Trophoblast cell (in vitro differentiated cells and primary cell): ENCODE measurements at regions not wholly inside any gene's neighbourhood (a gene's known extent, or its start where the extent isn't known, plus 50 kb on each side); places are given as distances from the start of the nearest gene placed in this dataset.
A peak's percentile ranks its signal among the peaks of the same experiment; 100 is the strongest.

ENCODE experiments used
- DNase-seq, 2 donors: peaks; one replicate each; pipeline ENCODE4 v3.0.0-alpha.2; 2016
- H2AFZ ChIP-seq: 2 replicates; pipeline ENCODE4 v1.6.1; 2013; ENCODE audit warnings: low read length, moderate library complexity, mild to moderate bottlenecking; ENCODE audit not compliant: insufficient read depth, poor library complexity
- H2AK5ac ChIP-seq: 2 replicates; pipeline ENCODE4 v1.6.1; 2013; ENCODE audit warnings: mild to moderate bottlenecking, low read length
- H2BK120ac ChIP-seq: 2 replicates; pipeline ENCODE4 v1.6.1; 2013; ENCODE audit warnings: low read length, mild to moderate bottlenecking, moderate library complexity; ENCODE audit not compliant: insufficient read depth, poor library complexity
- H2BK12ac ChIP-seq: 2 replicates; pipeline ENCODE4 v1.6.1; 2013; ENCODE audit warnings: mild to moderate bottlenecking, low read length, moderate library complexity
- H2BK5ac ChIP-seq: 2 replicates; pipeline ENCODE4 v1.6.1; 2013; ENCODE audit warnings: low read length, low read depth, moderate library complexity, mild to moderate bottlenecking; ENCODE audit not compliant: poor library complexity
- H3K14ac ChIP-seq: 2 replicates; pipeline ENCODE4 v1.6.1; 2013; ENCODE audit warnings: mild to moderate bottlenecking, low read length
- H3K18ac ChIP-seq: 2 replicates; pipeline ENCODE4 v1.6.1; 2013; ENCODE audit warnings: mild to moderate bottlenecking, low read length
- H3K23ac ChIP-seq: 2 replicates; pipeline ENCODE4 v1.6.1; 2013; ENCODE audit warnings: low read length
- H3K27ac ChIP-seq: 2 replicates; pipeline ENCODE4 v1.5.1; 2013; ENCODE audit warnings: low read depth, mild to moderate bottlenecking, inconsistent platforms, low read length, moderate library complexity
- H3K27me3 ChIP-seq: 2 replicates; pipeline ENCODE4 v1.6.1; 2013; ENCODE audit warnings: inconsistent platforms, mild to moderate bottlenecking, low read length, moderate library complexity; ENCODE audit not compliant: insufficient read depth
- H3K36me3 ChIP-seq, 2 experiments: 1 replicate in 1 of 2; 2 replicates in 1 of 2; pipeline ENCODE4 v1.6.1; 2013; ENCODE audit warnings: low read length in 2 of 2, mild to moderate bottlenecking in 2 of 2, moderate library complexity in 1 of 2; ENCODE audit not compliant: insufficient read depth in 2 of 2, control insufficient read depth in 1 of 2
- H3K4ac ChIP-seq: 2 replicates; pipeline ENCODE4 v1.6.1; 2013; ENCODE audit warnings: low read depth, mild to moderate bottlenecking, low read length, moderate library complexity
- H3K4me1 ChIP-seq, 2 experiments: 1 replicate in 1 of 2; 2 replicates in 1 of 2; pipeline ENCODE4 v1.6.1; 2013; ENCODE audit warnings: low read length in 2 of 2, mild to moderate bottlenecking in 2 of 2, moderate library complexity in 1 of 2; ENCODE audit not compliant: insufficient read depth in 2 of 2, control insufficient read depth in 1 of 2
- H3K4me2 ChIP-seq: 2 replicates; pipeline ENCODE4 v1.6.1; 2013; ENCODE audit warnings: inconsistent platforms, mild to moderate bottlenecking, low read length, moderate library complexity
- H3K4me3 ChIP-seq: 2 replicates; pipeline ENCODE4 v1.5.1; 2013; ENCODE audit warnings: mild to moderate bottlenecking, low read depth, low read length, inconsistent platforms
- H3K79me1 ChIP-seq: one replicate; pipeline ENCODE4 v1.6.1; 2013; ENCODE audit warnings: low read length
- H3K79me2 ChIP-seq: 2 replicates; pipeline ENCODE4 v1.6.1; 2013; ENCODE audit warnings: low read length, mild to moderate bottlenecking; ENCODE audit not compliant: control insufficient read depth, insufficient read depth, poor library complexity
- H3K9ac ChIP-seq: 2 replicates; pipeline ENCODE4 v1.6.1; 2013; ENCODE audit warnings: mild to moderate bottlenecking, low read length
- H3K9me3 ChIP-seq: 2 replicates; pipeline ENCODE4 v1.6.1; 2013; ENCODE audit warnings: low read depth, mild to moderate bottlenecking, control low read depth, inconsistent platforms, low read length; ENCODE audit not compliant: insufficient read depth
- H4K12ac ChIP-seq: 2 replicates; pipeline ENCODE4 v1.6.1; 2013; ENCODE audit warnings: low read depth, mild to moderate bottlenecking, low read length, moderate library complexity
- H4K8ac ChIP-seq: 2 replicates; pipeline ENCODE4 v1.6.1; 2013; ENCODE audit warnings: low read depth, mild to moderate bottlenecking, low read length, moderate library complexity
- H4K91ac ChIP-seq: one replicate; pipeline ENCODE4 v1.6.1; 2013; ENCODE audit warnings: low read depth, mild to moderate bottlenecking, low read length, moderate library complexity
- WGBS: extraction: QIAGEN DNeasy Blood & Tissue Kit; methylation state at CpG from one replicate; pipeline ENCODE4 v1.1.7; 2013; ENCODE audit warnings: missing lambda C conversion rate; ENCODE audit not compliant: insufficient read length, insufficient coverage; ENCODE audit errors: extremely low coverage; 5-methylcytosine and 5-hydroxymethylcytosine counted together

DNA sequence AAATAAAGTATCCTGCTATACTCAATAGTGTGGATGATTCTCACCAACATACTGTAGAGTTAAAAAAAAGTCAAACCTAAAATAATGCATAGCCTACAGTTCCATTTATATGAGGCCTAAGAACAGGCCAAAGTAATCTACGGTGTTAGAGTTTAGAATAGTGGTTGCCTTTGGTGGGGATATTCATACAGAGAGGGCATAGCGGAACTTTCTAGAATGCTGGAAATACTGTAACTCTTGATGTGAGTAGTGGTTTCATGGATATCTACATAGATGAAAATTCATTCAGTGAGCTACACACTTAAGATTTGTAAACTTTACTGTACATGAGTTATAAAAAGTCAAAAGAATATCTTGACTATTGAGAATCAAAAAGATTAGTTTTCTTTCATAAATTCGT lies 349.9 kb upstream of the NFE2L3 start:
- no peak overlapping the region for H3K4me3 ChIP-seq
- no peak overlapping the region for H4K12ac ChIP-seq
- H3K9me3 ChIP-seq, result no peaks in the 10 kb centered on the region
- no peak overlapping the region for H4K8ac ChIP-seq
- H2AK5ac ChIP-seq, result no peak overlapping the region
- no peak overlapping the region for H4K91ac ChIP-seq
- peaks cover 20% of the 10 kb centered on the region for H3K79me1 ChIP-seq
- no peak overlapping the region for H2BK5ac ChIP-seq
- no peak overlapping the region for H3K27ac ChIP-seq
- WGBS, result no CpG with 5 or more reads among the region's 3 CpGs
- H3K36me3 ChIP-seq, result no peaks in the 10 kb centered on the region
- H2BK12ac ChIP-seq, result no peak overlapping the region
- no peak overlapping the region for H3K4ac ChIP-seq
- no peak for DNase-seq
- no peak overlapping the region for H3K14ac ChIP-seq
- H3K18ac ChIP-seq, result no peak overlapping the region
- peaks cover under 1% of the 10 kb centered on the region for H3K79me2 ChIP-seq
- no peaks in the 10 kb centered on the region for H3K27me3 ChIP-seq
- no peak overlapping the region for H3K9ac ChIP-seq
- H2BK120ac ChIP-seq, result no peak overlapping the region
- peaks cover 5 to 15% of the 10 kb centered on the region in 2 experiments for H3K4me1 ChIP-seq
- H3K4me2 ChIP-seq, result no peak overlapping the region
- H3K23ac ChIP-seq, result no peak overlapping the region
- H2AFZ ChIP-seq, result no peak overlapping the region

GRCh38 chr7:25802473-25802872 lies 349.5 kb upstream of the NFE2L3 start:
- Histone ChIP-seq H4K8ac (no peak overlapping the region), H2AFZ (no peak overlapping the region), H3K4me3 (no peak overlapping the region), H3K9me3 (no peaks in the 10 kb centered on the region), H3K36me3 (no peaks in the 10 kb centered on the region), H4K91ac (no peak overlapping the region), H2BK5ac (no peak overlapping the region), H3K79me1 (peaks cover 19% of the 10 kb centered on the region), H2BK120ac (no peak overlapping the region), H3K23ac (no peak overlapping the region), H3K4me1 (peaks cover 5 to 15% of the 10 kb centered on the region in 2 experiments), H3K79me2 (no peaks in the 10 kb centered on the region), H3K27ac (no peak overlapping the region), H3K4me2 (no peak overlapping the region), H3K18ac (no peak overlapping the region), H2BK12ac (no peak overlapping the region), H4K12ac (no peak overlapping the region), H3K9ac (no peak overlapping the region), H2AK5ac (no peak overlapping the region), H3K27me3 (no peaks in the 10 kb centered on the region), H3K4ac (no peak overlapping the region), H3K14ac (no peak overlapping the region)
- no peak for DNase-seq

- Histone ChIP-seq H3K23ac (no peak overlapping the region), H3K18ac (peak overlapping the region; percentile 67), H3K27me3 (no peaks in the 10 kb centered on the region), H3K4ac (peak overlapping the region; percentile 92), H3K79me2 (no peaks in the 10 kb centered on the region), H3K36me3 (no peaks in the 10 kb centered on the region), H3K9ac (no peak overlapping the region), H2BK5ac (peak overlapping the region; percentile 92), H3K4me3 (no peak overlapping the region), H2AK5ac (peak overlapping the region; percentile 90), H3K4me1 (peaks cover 5 to 15% of the 10 kb centered on the region in 2 experiments), H2BK12ac (peak overlapping the region; percentile 98), H2AFZ (peak overlapping the region; percentile 45), H3K27ac (peak overlapping the region; percentile 84), H3K79me1 (peaks cover 19% of the 10 kb centered on the region), H4K8ac (peak overlapping the region; percentile 93), H3K9me3 (no peaks in the 10 kb centered on the region), H2BK120ac (peak overlapping the region; percentile 98), H3K4me2 (peak overlapping the region; percentile 23), H4K91ac (peak overlapping the region; percentile 86), H4K12ac (no peak overlapping the region), H3K14ac (peak overlapping the region; percentile 97)
- WGBS, result no CpG with 5 or more reads among the region's 11 CpGs
- DNase-seq, result no peak
Measured at GRCh38 chr7:25803117-25803887, 348.7 kb upstream of the NFE2L3 start.

GRCh38 chr7:25804154-25804553 lies 347.8 kb upstream of the NFE2L3 start:
- Histone ChIP-seq H2AK5ac (no peak overlapping the region), H2BK5ac (no peak overlapping the region), H3K18ac (no peak overlapping the region), H3K36me3 (no peaks in the 10 kb centered on the region), H3K23ac (no peak overlapping the region), H3K4ac (no peak overlapping the region), H2BK120ac (peak overlapping the region; percentile 72), H3K14ac (no peak overlapping the region), H3K9me3 (no peaks in the 10 kb centered on the region), H3K27ac (peak overlapping the region; percentile 84), H3K27me3 (no peaks in the 10 kb centered on the region), H4K91ac (no peak overlapping the region), H4K12ac (no peak overlapping the region), H3K4me3 (no peak overlapping the region), H3K79me1 (peaks cover 19% of the 10 kb centered on the region), H3K9ac (no peak overlapping the region), H4K8ac (no peak overlapping the region), H3K4me1 (peaks cover 5 to 15% of the 10 kb centered on the region in 2 experiments), H3K4me2 (no peak overlapping the region), H2BK12ac (no peak overlapping the region), H2AFZ (no peak overlapping the region), H3K79me2 (no peaks in the 10 kb centered on the region)
- WGBS, result no CpG with 5 or more reads among the region's 4 CpGs
- DNase-seq, result peak in 1 of 2 donors; percentile 18
